ENCODE measurements at regions not wholly inside any gene's neighbourhood (a gene's known extent, or its start where the extent isn't known, plus 50 kb on each side); places are given as distances from the start of the nearest gene placed in this dataset.
"Not testable (repeated sequence)": the region's sequence is repeated elsewhere in the genome, so short reads cannot be mapped to it uniquely, and the experiment has no call there.

- no peak for DNase-seq
These were observed 177.1 kb downstream of the RNF144A start for GRCh38 chr2:7094231-7094741.

GRCh38 chr2:7096726-7097352, 179.6 kb downstream of the RNF144A start:
- no peak for DNase-seq

- DNase-seq: peak; percentile 50
These were observed 180.2 kb downstream of the RNF144A start for GRCh38 chr2:7097353-7097895.

GRCh38 chr2:7098816-7099215, 181.6 kb downstream of the RNF144A start:
- no peak for DNase-seq

DNA sequence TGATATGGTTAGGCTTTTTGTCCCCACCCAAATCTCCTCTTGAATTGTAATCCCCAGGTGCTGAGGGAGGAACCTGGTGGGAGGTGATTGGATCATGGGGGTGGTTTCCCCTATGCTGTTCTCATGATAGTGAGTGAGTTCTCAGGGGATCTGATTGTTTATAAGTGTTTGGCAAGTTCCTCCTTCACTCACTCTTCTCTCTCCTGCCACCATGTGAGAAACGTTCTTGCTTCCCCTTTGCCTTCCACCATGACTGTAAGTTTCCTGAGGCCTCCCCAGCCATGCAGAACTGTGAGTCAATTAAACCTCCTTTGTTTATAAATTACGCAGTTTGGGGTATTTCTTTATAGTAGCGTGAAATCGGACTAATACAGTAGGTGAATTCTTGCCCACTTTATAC, 182.5 kb downstream of the RNF144A start:
- DNase-seq: not testable (repeated sequence)

DNA sequence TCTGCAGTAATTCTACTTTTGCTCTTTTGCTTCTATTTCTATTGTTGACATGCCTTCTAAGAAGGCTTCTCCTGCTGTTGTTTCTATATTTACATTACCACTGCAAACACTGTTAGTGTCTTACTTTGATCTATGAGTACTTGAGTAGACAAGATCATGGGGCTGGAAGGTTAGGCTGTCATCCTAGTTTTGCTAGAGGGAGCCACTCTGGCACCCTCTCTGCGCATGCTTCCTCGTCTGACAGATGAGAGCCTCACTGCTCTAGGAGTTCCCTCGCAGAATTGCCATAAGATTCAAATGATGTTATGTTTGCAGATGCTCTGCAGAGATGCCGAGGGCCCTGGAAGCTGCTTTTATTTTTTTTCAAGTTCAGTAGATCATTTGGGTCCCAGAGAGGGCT, 185.6 kb downstream of the RNF144A start:
- no peak for DNase-seq

GRCh38 chr2:7108792-7109532, 191.8 kb downstream of the RNF144A start:
- no peak for DNase-seq

DNA sequence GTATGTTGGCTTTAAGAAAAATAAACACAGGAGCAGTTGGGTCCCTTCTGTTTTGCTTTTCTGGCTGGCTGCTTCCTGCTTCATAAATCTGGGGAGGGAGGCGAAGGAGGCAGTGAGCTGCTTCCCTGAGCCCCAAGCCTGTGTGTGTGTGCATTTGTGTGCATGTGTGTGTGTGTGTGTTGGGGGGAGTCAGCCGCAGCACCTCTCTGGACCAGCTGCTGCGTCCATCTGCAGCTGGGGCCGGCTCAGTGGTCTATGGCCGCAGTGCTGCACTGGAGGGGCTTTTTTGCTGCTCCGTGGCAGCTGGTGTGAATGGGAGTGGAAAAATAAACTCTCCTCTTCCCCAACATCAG, 192.3 kb downstream of the RNF144A start:
- no peak for DNase-seq

DNA sequence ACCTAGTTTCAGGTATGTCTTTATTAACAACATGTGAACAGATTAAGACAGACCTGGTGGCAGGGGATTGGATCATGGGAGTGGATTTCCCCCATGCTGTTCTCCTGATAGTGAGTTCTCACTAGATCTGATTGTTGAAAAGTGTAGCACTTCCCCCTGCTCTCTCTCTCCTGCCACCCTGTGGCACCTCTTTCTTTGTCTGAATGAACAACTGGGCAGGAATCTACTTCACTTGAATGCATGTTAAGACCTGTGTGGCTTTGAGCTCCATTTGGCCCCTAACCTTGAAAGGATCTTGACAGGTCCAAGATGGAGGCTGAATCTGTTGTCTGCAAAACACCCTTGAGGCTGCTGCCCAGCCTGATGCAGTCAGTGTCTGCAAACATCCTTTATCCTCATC, 194.4 kb downstream of the RNF144A start:
- DNase-seq: no peak

DNA sequence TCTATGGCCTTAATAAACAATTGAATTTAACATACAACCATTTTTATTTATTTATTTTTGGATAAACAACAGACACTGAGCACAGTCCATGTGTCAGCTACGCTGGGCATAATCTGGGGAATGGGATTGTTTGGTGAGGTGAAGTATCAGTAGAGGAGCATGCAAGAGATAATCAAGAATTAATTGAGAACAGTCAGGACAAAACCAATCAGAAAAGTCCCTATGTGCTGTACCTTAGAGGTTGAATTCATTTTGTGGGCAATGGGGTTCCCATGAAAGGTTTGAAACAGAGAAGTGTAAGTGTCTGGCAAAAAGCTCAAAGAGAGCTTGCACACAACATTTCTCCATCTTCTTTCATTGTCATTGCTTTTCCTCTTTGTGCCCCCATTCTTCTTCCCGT, 198.2 kb downstream of the RNF144A start:
- no peak for DNase-seq

DNA sequence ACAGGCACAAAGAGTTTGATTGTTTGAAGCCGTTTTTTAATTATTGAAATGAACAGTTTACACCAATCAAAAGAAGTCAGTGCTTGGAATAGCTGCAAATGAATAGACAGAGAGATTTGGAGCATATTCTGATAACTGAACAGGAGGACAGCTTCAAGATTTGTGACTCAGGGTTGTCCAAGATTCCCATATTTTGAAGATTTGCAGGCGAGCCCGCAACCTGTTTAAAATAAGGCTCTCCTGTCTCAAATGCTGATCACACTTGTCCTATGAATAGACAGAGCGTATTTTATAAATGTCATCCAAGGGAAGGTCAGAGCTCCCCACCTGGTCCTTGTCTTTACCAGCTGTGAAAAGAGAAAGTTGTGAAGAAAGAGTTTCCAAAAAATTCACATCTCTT, 198.7 kb downstream of the RNF144A start:
- no peak for DNase-seq

DNA sequence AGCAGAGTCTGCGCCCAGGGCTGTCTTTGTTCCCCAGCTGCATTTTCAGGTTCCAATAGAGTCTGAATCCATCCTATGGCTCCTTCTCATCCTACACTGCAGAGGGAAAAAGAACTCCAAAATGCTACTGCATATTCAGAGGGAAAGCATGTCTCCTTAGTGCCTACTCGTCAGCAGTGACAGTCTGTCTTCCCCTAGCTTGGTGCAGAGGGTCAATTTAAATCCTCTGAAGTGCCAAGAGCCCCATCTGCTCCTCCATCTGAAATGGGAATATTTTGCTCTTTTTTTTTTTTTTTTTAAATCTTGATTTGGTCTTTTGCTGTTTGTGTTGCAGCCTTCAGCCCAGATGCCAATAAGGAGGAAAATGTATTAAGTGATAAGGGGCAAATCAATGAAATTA, 199.3 kb downstream of the RNF144A start:
- DNase-seq: no peak

- no peak for DNase-seq
These were observed 199.9 kb downstream of the RNF144A start for GRCh38 chr2:7117076-7117475.

DNA sequence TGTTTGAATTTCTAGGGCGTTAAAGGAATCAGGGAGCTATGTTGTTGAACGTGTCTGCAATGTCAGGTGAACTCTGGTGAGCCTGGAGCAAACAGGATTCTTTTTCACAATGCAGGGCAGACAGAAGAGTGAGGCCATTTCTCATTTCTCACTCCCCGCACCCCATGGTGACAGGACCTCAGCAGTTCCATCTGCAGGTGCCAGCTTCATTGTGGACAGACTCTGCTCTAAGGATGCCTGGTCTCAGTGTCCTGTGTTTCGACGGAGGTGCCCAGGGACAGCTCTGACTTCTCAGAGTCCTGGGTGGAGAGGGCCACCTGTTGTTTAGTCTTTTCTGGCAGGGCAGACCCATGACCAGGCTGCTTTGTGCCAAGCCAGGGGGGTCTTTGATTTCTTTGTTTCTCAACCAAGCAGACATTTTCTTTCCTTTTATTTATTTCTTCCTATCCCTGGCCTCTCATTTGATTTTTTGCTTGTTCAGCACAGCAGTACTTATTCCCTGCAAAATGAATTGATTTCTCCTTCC, 201.5 kb downstream of the RNF144A start:
- no peak for DNase-seq

DNA sequence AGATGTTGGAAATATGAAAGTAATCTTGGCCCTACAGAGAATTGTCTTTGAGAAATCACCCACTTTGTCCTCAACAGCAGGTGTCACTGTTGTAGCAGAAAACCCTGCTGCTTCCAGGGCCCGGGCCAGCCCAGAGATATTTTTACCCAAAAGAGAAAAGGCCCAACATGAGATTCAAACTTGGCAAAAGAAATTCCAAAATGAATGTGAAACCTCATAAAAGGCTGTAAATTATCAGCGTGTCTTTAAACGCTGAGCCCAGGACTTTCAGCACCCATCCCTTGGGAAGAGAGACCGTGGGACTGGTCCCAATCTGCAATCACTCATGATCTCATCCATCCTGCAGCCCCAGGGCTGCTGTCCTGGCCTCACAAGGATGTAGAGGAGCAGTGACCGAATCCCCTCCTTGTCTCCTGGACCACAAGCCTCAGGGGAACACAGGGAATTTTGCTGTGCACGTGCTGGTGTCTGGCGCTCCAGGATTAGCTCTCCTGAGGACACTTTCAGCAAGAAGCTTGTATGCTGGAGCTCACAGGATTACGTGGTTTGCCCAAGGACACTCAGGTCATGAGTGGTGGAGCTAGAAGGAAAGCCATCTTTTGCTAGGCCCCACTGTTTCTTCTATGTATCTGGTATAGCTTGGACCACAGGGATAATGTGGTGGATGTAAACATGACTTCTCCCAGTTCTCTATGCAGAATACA, 202.1 kb downstream of the RNF144A start:
- no peak for DNase-seq

GRCh38 chr2:7121851-7122250, 204.6 kb downstream of the RNF144A start:
- DNase-seq: no peak

- no peak for DNase-seq
These were observed 209.9 kb downstream of the RNF144A start for GRCh38 chr2:7127156-7127555.

DNA sequence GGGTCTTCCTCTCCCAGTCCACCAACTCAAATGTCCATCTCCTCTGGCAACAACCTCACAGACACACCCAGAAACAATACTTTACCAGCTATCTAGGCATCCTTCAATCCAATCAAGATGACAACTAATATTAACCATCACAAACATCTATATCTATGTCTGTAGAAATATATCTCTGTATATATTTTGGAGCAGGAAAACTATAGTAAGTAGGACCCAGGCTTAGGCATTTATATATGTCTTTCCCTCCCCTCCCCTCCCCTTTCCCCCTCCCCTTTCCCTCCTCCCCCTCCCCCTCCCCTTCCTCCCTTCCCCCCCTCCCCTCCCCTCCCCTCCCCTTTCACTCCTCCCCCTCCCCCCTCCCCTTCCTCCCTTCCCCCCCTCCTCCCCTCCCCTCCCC, 210.5 kb downstream of the RNF144A start:
- DNase-seq: no peak

GRCh38 chr2:7131261-7131660, 214.0 kb downstream of the RNF144A start:
- DNase-seq: no peak

DNA sequence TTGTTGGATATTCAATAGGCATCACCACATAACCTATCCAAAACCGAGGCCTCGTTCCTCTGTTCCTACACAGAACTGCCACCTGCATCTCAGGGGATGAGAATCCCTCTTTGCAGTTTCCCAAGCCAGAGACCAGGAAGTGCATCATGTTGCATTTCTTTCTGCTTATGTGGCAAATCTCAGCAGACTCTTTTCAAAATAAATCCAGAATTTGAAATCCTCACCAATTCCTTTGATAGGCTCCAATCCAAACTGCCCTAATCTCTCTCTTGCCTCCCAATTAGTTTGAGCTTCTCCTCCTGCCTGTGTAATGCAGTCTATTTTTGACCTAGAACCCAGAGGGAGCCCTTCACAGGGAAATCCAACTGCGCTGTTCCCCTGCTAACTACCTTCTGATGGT, 215.5 kb downstream of the RNF144A start:
- DNase-seq: no peak

- no peak for DNase-seq
These were observed 216.3 kb downstream of the RNF144A start for GRCh38 chr2:7133521-7133920.

GRCh38 chr2:7140306-7140705, 223.1 kb downstream of the RNF144A start:
- no peak for DNase-seq

DNA sequence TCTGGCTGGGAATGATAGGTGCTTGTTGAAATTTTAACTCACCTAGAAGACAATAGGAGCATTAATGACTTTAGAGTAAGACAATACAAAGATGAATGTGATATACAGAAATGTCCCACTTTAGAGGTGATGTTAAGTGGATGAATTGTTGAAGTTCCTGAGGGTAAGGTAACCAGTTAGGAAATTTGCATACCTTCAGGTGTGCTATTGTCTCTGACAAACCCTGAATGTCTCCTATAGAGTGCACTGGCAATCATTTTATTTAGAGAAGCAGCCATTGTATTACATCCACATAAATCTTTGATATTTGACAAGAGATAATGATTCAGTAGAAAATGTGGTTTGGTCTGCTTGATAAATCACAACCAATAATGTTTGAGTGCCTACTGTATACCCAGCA, 228.5 kb downstream of the RNF144A start:
- no peak for DNase-seq

GRCh38 chr2:7146151-7146550, 228.9 kb downstream of the RNF144A start:
- no peak for DNase-seq

All from NCI-H1105 (cell line).